Spleen (tissue), 11 donors: ENCODE measurements at regions not wholly inside any gene's neighbourhood (a gene's known extent, or its start where the extent isn't known, plus 50 kb on each side); places are given as distances from the start of the nearest gene placed in this dataset.
A peak's percentile ranks its signal among the peaks of the same experiment; 100 is the strongest.

Experiments
- DNase-seq: peaks from one replicate; pipeline ENCODE4 v3.0.0-alpha.2; 2020
- H3K27ac ChIP-seq, 8 donors: fragments of 200-600 bp; sonication (generic) in 7 of 8; 1 replicate in 4 of 8; 2 replicates in 4 of 8; pipeline versions ENCODE4 v1.5.0 to v1.8.0; 2016 to 2021; ENCODE audit warnings: inconsistent platforms in 4 of 8, mild to moderate bottlenecking in 4 of 8, moderate library complexity in 1 of 8
- H3K27me3 ChIP-seq, 7 donors: fragments of 200-600 bp; sonication (generic) in 6 of 7; replicated peaks in 1 of 7; 1 replicate in 4 of 7; 2 replicates in 3 of 7; pipeline versions ENCODE4 v1.5.0 to v1.8.0; 2016 to 2021; ENCODE audit warnings: inconsistent platforms in 3 of 7, mild to moderate bottlenecking in 1 of 7
- H3K36me3 ChIP-seq, 6 donors: fragments of 200-600 bp; sonication (generic) in 5 of 6; 1 replicate in 4 of 6; 2 replicates in 2 of 6; pipeline versions ENCODE4 v1.5.0 to v1.8.0; 2016 to 2021; ENCODE audit warnings: inconsistent platforms in 2 of 6
- H3K4me1 ChIP-seq, 6 donors: fragments of 200-600 bp; sonication (generic) in 5 of 6; 1 replicate in 3 of 6; 2 replicates in 3 of 6; pipeline versions ENCODE4 v1.5.0 to v1.8.0; 2016 to 2021; ENCODE audit warnings: inconsistent platforms in 3 of 6
- H3K4me3 ChIP-seq, 8 donors: fragments of 200-600 bp; sonication (generic) in 7 of 8; 1 replicate in 4 of 8; 2 replicates in 4 of 8; pipeline versions ENCODE4 v1.5.0 to v1.8.0; 2016 to 2021; ENCODE audit warnings: inconsistent platforms in 4 of 8, mild to moderate bottlenecking in 4 of 8, moderate library complexity in 2 of 8
- H3K9me3 ChIP-seq, 8 donors: fragments of 200-600 bp; sonication (generic) in 7 of 8; 1 replicate in 4 of 8; 2 replicates in 4 of 8; pipeline versions ENCODE4 v1.5.0 to v1.8.0; 2016 to 2021; ENCODE audit warnings: inconsistent platforms in 4 of 8
- POLR2A ChIP-seq, 3 donors: fragments of 450-650 bp; IDR thresholded peaks; one replicate each; pipeline ENCODE4 v1.5.1; 2017; ENCODE audit warnings: antibody characterized with exemption in 3 of 3, mild to moderate bottlenecking in 1 of 3
- POLR2AphosphoS5 ChIP-seq, 3 donors: sonication (generic); formaldehyde crosslinking; IDR thresholded peaks; one replicate each; pipeline ENCODE4 v1.5.1; 2017; ENCODE audit warnings: antibody characterized with exemption in 3 of 3
- WGBS, 5 donors: extraction: QIAGEN DNeasy Blood & Tissue Kit in 3 of 5; methylation state at CpG; one replicate each; pipeline versions ENCODE4 v1.1.5 to v1.1.7; 2013 to 2018; 5-methylcytosine and 5-hydroxymethylcytosine counted together
- intact Hi-C: fragments of 100-400 bp; cut with DNase I; formaldehyde crosslinking; loops from one replicate; pipeline ENCODE4 v1.15.0; 2023; ENCODE audit warnings: low total_unique reads
- TF ChIP-seq, protein P1 (sequence below), 11 experiments: fragments of 200-600 bp in 7 of 11; fragments of 450-650 bp in 4 of 11; sonication (generic) in 4 of 11; IDR thresholded peaks in 8 of 11; conservative IDR thresholded peaks in 3 of 11; 1 replicate in 7 of 11; 2 replicates in 4 of 11; pipeline versions ENCODE4 v1.4.0 to v1.8.0; 2016 to 2021; ENCODE audit warnings: antibody characterized with exemption in 11 of 11, inconsistent platforms in 4 of 11, mild to moderate bottlenecking in 1 of 11
- donor health status: healthy with polysubstance abuse.
- donor health status: DM: no; HTN: no; CAD: no; lungs with moderate emphysema.
- donor health status: DM: no; HTN: no; CAD: no.
- donor health status: Bipolar disorder and iron deficiency.
- donor health status: healthy.
- donor health status: DM: no; HTN: no; CAD: no.
- donor health status: DM: yes; HTN: yes; CAD: no.

DNA sequence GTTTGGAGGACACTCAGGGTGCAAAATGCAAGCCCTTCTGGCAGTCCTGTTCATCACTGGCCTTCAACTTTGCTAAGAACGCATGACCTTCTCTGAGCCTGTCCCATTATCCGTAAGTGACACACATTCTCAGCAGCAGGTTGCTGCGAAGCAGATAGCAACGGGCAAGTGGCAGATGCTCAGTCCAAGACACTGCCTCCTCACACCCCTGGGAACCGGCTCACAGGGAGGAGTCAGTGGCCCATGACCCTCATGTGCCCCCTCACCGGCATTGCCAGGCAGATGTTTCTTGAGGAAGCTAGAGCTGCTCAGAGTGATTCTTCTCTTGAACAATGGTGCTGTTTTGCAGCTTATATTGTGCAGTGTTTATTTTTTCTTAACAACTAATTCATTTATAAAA lies 737.2 kb upstream of the HS6ST1 start:
- WGBS, 5 donors = 82 to 86% (median 83%) methylated on average over 6 of the region's 6 CpGs

GRCh38 chr2:129056309-129056958 lies 737.8 kb upstream of the HS6ST1 start:
- Histone ChIP-seq H3K4me1 (no peaks in the 10 kb centered on the region), H3K27ac (no peak overlapping the region), H3K4me3 (no peak overlapping the region), H3K36me3 (no peaks in the 10 kb centered on the region), H3K27me3 (no peaks in the 10 kb centered on the region), H3K9me3 (no peaks in the 10 kb centered on the region)
- 61 to 78% (median 68%) methylated on average over 4 to 5 of the region's 5 CpGs for WGBS, 5 donors
- TF ChIP-seq POLR2A (IDR thresholded peaks at IDR 0.05) = no peak
- TF ChIP-seq, protein P1, sequence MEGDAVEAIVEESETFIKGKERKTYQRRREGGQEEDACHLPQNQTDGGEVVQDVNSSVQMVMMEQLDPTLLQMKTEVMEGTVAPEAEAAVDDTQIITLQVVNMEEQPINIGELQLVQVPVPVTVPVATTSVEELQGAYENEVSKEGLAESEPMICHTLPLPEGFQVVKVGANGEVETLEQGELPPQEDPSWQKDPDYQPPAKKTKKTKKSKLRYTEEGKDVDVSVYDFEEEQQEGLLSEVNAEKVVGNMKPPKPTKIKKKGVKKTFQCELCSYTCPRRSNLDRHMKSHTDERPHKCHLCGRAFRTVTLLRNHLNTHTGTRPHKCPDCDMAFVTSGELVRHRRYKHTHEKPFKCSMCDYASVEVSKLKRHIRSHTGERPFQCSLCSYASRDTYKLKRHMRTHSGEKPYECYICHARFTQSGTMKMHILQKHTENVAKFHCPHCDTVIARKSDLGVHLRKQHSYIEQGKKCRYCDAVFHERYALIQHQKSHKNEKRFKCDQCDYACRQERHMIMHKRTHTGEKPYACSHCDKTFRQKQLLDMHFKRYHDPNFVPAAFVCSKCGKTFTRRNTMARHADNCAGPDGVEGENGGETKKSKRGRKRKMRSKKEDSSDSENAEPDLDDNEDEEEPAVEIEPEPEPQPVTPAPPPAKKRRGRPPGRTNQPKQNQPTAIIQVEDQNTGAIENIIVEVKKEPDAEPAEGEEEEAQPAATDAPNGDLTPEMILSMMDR (IDR thresholded peaks at IDR 0.05 in 8 of 11, conservative IDR thresholded peaks at IDR 0.05 in 3 of 11) = no peak
- no peak for TF ChIP-seq POLR2AphosphoS5 (IDR thresholded peaks at IDR 0.05)
- intact Hi-C loops = no loop called here
- DNase-seq = peak; percentile 60

More for the DNA sequence above, 737.2 kb upstream of the HS6ST1 start:
- intact Hi-C loops = no loop called here
- Histone ChIP-seq H3K27ac (no peak overlapping the region), H3K27me3 (no peaks in the 10 kb centered on the region), H3K36me3 (no peaks in the 10 kb centered on the region), H3K4me3 (no peak overlapping the region), H3K4me1 (no peaks in the 10 kb centered on the region), H3K9me3 (no peaks in the 10 kb centered on the region)
- peak; percentile 65 for DNase-seq
- TF ChIP-seq POLR2A (IDR thresholded peaks at IDR 0.05) (no peak), POLR2AphosphoS5 (IDR thresholded peaks at IDR 0.05) (no peak)
- TF ChIP-seq, protein P1 (IDR thresholded peaks at IDR 0.05 in 8 of 11, conservative IDR thresholded peaks at IDR 0.05 in 3 of 11) = no peak

DNA sequence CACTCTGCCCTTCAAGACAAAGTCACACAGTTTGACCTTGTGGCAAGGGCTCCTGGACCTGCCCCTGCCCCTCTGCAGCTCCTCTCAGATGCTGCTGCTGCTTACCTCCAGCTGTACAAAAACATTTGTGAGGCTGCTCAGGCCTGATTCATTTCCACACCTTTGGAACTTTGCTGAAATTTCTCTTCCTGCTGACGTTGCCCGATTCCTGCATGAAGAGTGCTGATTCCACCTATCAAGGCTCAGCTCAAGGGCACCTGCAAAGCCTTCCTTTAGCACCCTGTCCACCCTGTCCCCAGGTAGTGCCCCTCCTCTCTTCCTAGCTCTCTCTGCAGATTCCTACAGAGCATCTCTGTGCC lies 738.3 kb upstream of the HS6ST1 start:
- no peak for DNase-seq
- intact Hi-C loops = no loop called here
- TF ChIP-seq, protein P1 (IDR thresholded peaks at IDR 0.05 in 8 of 11, conservative IDR thresholded peaks at IDR 0.05 in 3 of 11) = no peak
- no peak for TF ChIP-seq POLR2A (IDR thresholded peaks at IDR 0.05)
- no peak for TF ChIP-seq POLR2AphosphoS5 (IDR thresholded peaks at IDR 0.05)
- Histone ChIP-seq H3K4me3 (no peak overlapping the region), H3K27ac (no peak overlapping the region), H3K27me3 (no peaks in the 10 kb centered on the region), H3K4me1 (no peaks in the 10 kb centered on the region), H3K36me3 (no peaks in the 10 kb centered on the region), H3K9me3 (no peaks in the 10 kb centered on the region)
- WGBS, 5 donors = 82 to 93% (median 87%) methylated on average over 2 of the region's 2 CpGs

GRCh38 chr2:129058981-129059380 lies 740.3 kb upstream of the HS6ST1 start:
- Histone ChIP-seq H3K4me3 (no peak overlapping the region), H3K4me1 (no peaks in the 10 kb centered on the region), H3K27ac (no peak overlapping the region), H3K36me3 (no peaks in the 10 kb centered on the region), H3K9me3 (no peaks in the 10 kb centered on the region), H3K27me3 (no peaks in the 10 kb centered on the region)
- TF ChIP-seq POLR2A (IDR thresholded peaks at IDR 0.05) (no peak), POLR2AphosphoS5 (IDR thresholded peaks at IDR 0.05) (no peak)
- TF ChIP-seq, protein P1 (IDR thresholded peaks at IDR 0.05 in 8 of 11, conservative IDR thresholded peaks at IDR 0.05 in 3 of 11) = no peak
- WGBS, 5 donors = 90 to 98% (median 95%) methylated on average over 5 of the region's 5 CpGs
- no peak for DNase-seq
- intact Hi-C loops = no loop called here
